NCI-H2107 treated with DMSO at 0.1 percent for 48 hours (cell line): ENCODE measurements at regions not wholly inside any gene's neighbourhood (a gene's known extent, or its start where the extent isn't known, plus 50 kb on each side); places are given as distances from the start of the nearest gene placed in this dataset.
"Not testable (repeated sequence)": the region's sequence is repeated elsewhere in the genome, so short reads cannot be mapped to it uniquely, and the experiment has no call there.

Experiments used
- DNase-seq: peaks from one replicate; lab custom pipeline; 2025; ENCODE audit not compliant: unreplicated experiment; lab: John Stamatoyannopoulos, UW

- no peak for DNase-seq
Observed at GRCh38 chr9:99622679-99623078, 199.0 kb upstream of the NR4A3 start.

- no peak for DNase-seq
Observed at GRCh38 chr9:99623780-99624364, 197.8 kb upstream of the NR4A3 start.

GRCh38 chr9:99624499-99625233 is 197.0 kb upstream of the NR4A3 start:
- no peak for DNase-seq

GRCh38 chr9:99626426-99626825 is 195.3 kb upstream of the NR4A3 start:
- DNase-seq: no peak

- DNase-seq: no peak
Observed at GRCh38 chr9:99628285-99628684, 193.4 kb upstream of the NR4A3 start.

- DNase-seq: no peak
Observed at GRCh38 chr9:99628849-99629620, 192.7 kb upstream of the NR4A3 start.

- no peak for DNase-seq
Observed at GRCh38 chr9:99632349-99633038, 189.2 kb upstream of the NR4A3 start.

GRCh38 chr9:99633265-99633664 is 188.4 kb upstream of the NR4A3 start:
- no peak for DNase-seq

GRCh38 chr9:99634186-99634585 is 187.5 kb upstream of the NR4A3 start:
- DNase-seq: no peak

- DNase-seq: no peak
Observed at GRCh38 chr9:99635032-99635431, 186.7 kb upstream of the NR4A3 start.

- DNase-seq: no peak
Observed at GRCh38 chr9:99637641-99638040, 184.0 kb upstream of the NR4A3 start.

- DNase-seq: no peak
Observed at GRCh38 chr9:99638971-99639370, 182.7 kb upstream of the NR4A3 start.

GRCh38 chr9:99647604-99648003 is 174.1 kb upstream of the NR4A3 start:
- DNase-seq: no peak

GRCh38 chr9:99650187-99650874 is 171.4 kb upstream of the NR4A3 start:
- DNase-seq: no peak

- no peak for DNase-seq
Observed at GRCh38 chr9:99660191-99660636, 161.5 kb upstream of the NR4A3 start.

GRCh38 chr9:99663297-99663696 is 158.4 kb upstream of the NR4A3 start:
- no peak for DNase-seq

GRCh38 chr9:99663856-99664255 is 157.8 kb upstream of the NR4A3 start:
- DNase-seq: no peak

- no peak for DNase-seq
Observed at GRCh38 chr9:99666571-99666970, 155.1 kb upstream of the NR4A3 start.

- DNase-seq: not testable (repeated sequence)
Observed at GRCh38 chr9:99670886-99671285, 150.8 kb upstream of the NR4A3 start.

GRCh38 chr9:99677281-99677680 is 144.4 kb upstream of the NR4A3 start:
- no peak for DNase-seq

- no peak for DNase-seq
Observed at GRCh38 chr9:99678566-99678965, 143.1 kb upstream of the NR4A3 start.
